CD14-positive monocyte (primary cell): ENCODE measurements at regions not wholly inside any gene's neighbourhood (a gene's known extent, or its start where the extent isn't known, plus 50 kb on each side); places are given as distances from the start of the nearest gene placed in this dataset.

Source experiments
- DNase-seq, 3 donors: peaks; one replicate each; pipeline ENCODE4 v3.0.0-alpha.2; 2011 to 2022
- H2AFZ ChIP-seq: 2 replicates; pipeline ENCODE4 v1.6.0; 2012; ENCODE audit warnings: mild to moderate bottlenecking, low read depth, low read length, inconsistent platforms; ENCODE audit not compliant: insufficient read depth, poor library complexity, severe bottlenecking
- H3K27ac ChIP-seq, 2 donors: 1 replicate in 1 of 2; 2 replicates in 1 of 2; pipeline ENCODE4 v1.5.1; 2012 to 2013; ENCODE audit warnings: low read length in 2 of 2, control low read depth in 1 of 2, inconsistent platforms in 1 of 2, low read depth in 1 of 2, mild to moderate bottlenecking in 1 of 2
- H3K27me3 ChIP-seq, 2 donors: one replicate each; pipeline versions ENCODE4 v1.6.0 to v1.6.1; 2011 to 2013; ENCODE audit warnings: low read length in 2 of 2; ENCODE audit not compliant: control insufficient read depth in 2 of 2, insufficient read depth in 2 of 2
- H3K36me3 ChIP-seq, 2 donors: replicated peaks in 1 of 2; 1 replicate in 1 of 2; 2 replicates in 1 of 2; pipeline versions ENCODE4 v1.5.1 to v1.6.1; 2012 to 2013; ENCODE audit warnings: low read length in 2 of 2, control low read depth in 1 of 2, inconsistent platforms in 1 of 2, mild to moderate bottlenecking in 1 of 2; ENCODE audit not compliant: insufficient read depth in 2 of 2, control insufficient read depth in 1 of 2
- H3K4me1 ChIP-seq, 2 donors: 1 replicate in 1 of 2; 2 replicates in 1 of 2; pipeline versions ENCODE4 v1.5.1 to v1.6.1; 2012 to 2013; ENCODE audit warnings: low read length in 2 of 2, control low read depth in 1 of 2, inconsistent platforms in 1 of 2, mild to moderate bottlenecking in 1 of 2, moderate library complexity in 1 of 2; ENCODE audit not compliant: insufficient read depth in 2 of 2, control insufficient read depth in 1 of 2
- H3K4me2 ChIP-seq: replicated peaks from 2 replicates; pipeline ENCODE3; 2012; ENCODE audit warnings: low read length, moderate library complexity, mild to moderate bottlenecking; ENCODE audit not compliant: poor library complexity, severe bottlenecking; ENCODE audit errors: extremely low read depth
- H3K4me3 ChIP-seq, 3 experiments: fragments of 200-600 bp in 1 of 3; sonication (generic) in 1 of 3; replicated peaks in 1 of 3; 1 replicate in 2 of 3; 2 replicates in 1 of 3; pipeline ENCODE4 v1.5.1; 2011 to 2013; ENCODE audit warnings: low read length in 3 of 3, mild to moderate bottlenecking in 3 of 3, control low read depth in 2 of 3, low read depth in 2 of 3, inconsistent platforms in 1 of 3, moderate library complexity in 1 of 3
- H3K79me2 ChIP-seq: 2 replicates; pipeline ENCODE4 v1.6.0; 2012; ENCODE audit warnings: mild to moderate bottlenecking, control low read depth, inconsistent platforms, low read length, moderate library complexity; ENCODE audit not compliant: insufficient read depth
- H3K9ac ChIP-seq: 2 replicates; pipeline ENCODE4 v1.6.0; 2017; ENCODE audit warnings: low read length, mild to moderate bottlenecking; ENCODE audit not compliant: insufficient read depth, poor library complexity, severe bottlenecking
- H3K9me3 ChIP-seq, 2 donors: replicated peaks in 1 of 2; 1 replicate in 1 of 2; 2 replicates in 1 of 2; pipeline versions ENCODE4 v1.5.1 to v1.6.1; 2012 to 2013; ENCODE audit warnings: low read length in 2 of 2, control low read depth in 1 of 2; ENCODE audit not compliant: control insufficient read depth in 1 of 2, insufficient read depth in 1 of 2
- H4K20me1 ChIP-seq: 2 replicates; pipeline ENCODE4 v1.6.0; 2012; ENCODE audit warnings: mild to moderate bottlenecking, low read length, control low read depth, moderate library complexity; ENCODE audit not compliant: insufficient read depth
- H3K27ac Mint-ChIP-seq, 7 donors: one replicate each; pipeline ENCODE4 v1.8.0; 2020; ENCODE audit warnings: mild to moderate bottlenecking in 7 of 7, mixed read lengths in 7 of 7, moderate library complexity in 6 of 7, inconsistent platforms in 2 of 7
- H3K27me3 Mint-ChIP-seq, 3 donors: one replicate each; pipeline ENCODE4 v1.8.0; 2021 to 2022; ENCODE audit warnings: low read depth in 3 of 3, mild to moderate bottlenecking in 3 of 3, mixed read lengths in 3 of 3, moderate library complexity in 3 of 3, inconsistent platforms in 1 of 3
- H3K36me3 Mint-ChIP-seq, 2 donors: one replicate each; pipeline ENCODE4 v1.8.0; 2020; ENCODE audit warnings: mixed read lengths in 2 of 2, inconsistent platforms in 1 of 2, mild to moderate bottlenecking in 1 of 2
- H3K4me1 Mint-ChIP-seq: one replicate; pipeline ENCODE4 v1.8.0; 2020; ENCODE audit warnings: mild to moderate bottlenecking, mixed read lengths
- H3K4me3 Mint-ChIP-seq, 2 donors: one replicate each; pipeline ENCODE4 v1.8.0; 2020; ENCODE audit warnings: mild to moderate bottlenecking in 2 of 2, mixed read lengths in 2 of 2, moderate library complexity in 1 of 2
- H3K9me3 Mint-ChIP-seq, 7 donors: one replicate each; pipeline ENCODE4 v1.8.0; 2020 to 2022; ENCODE audit warnings: mixed read lengths in 7 of 7, mild to moderate bottlenecking in 6 of 7, moderate library complexity in 6 of 7, inconsistent platforms in 2 of 7
- CTCF ChIP-seq: fragments of 200-600 bp; IDR thresholded peaks from one replicate; pipeline ENCODE4 v1.8.0; 2022; ENCODE audit warnings: antibody characterized with exemption, mild to moderate bottlenecking
- WGBS: methylation state at CpG from one replicate; pipeline ENCODE4 v1.1.5; 2013; ENCODE audit warnings: missing lambda C conversion rate; ENCODE audit not compliant: insufficient coverage; 5-methylcytosine and 5-hydroxymethylcytosine counted together
- intact Hi-C, 2 donors: fragments of 100-400 bp; cut with micrococcal nuclease; formaldehyde crosslinking; loops; one replicate each; pipeline versions ENCODE4 v1.15.0 to v1.15.1; 2023

- Histone ChIP-seq H3K9ac (no peak overlapping the region), H3K79me2 (no peaks in the 10 kb centered on the region), H3K27ac (no peak overlapping the region), H3K4me1 (no peaks in the 10 kb centered on the region), H2AFZ (no peak overlapping the region), H3K36me3 (no peaks in the 10 kb centered on the region), H3K4me2 (no peak overlapping the region), H3K9me3 (no peaks in the 10 kb centered on the region), H3K4me3 (no peak overlapping the region), H3K27me3 (no peaks in the 10 kb centered on the region), H4K20me1 (no peaks in the 10 kb centered on the region)
- Mint-ChIP-seq H3K27me3 (peaks cover 0 to 2% (median 2%) of the 10 kb centered on the region in 3 donors), H3K27ac (no peak overlapping the region), H3K4me1 (no peaks in the 10 kb centered on the region), H3K9me3 (peaks cover 0 to 1% (median 0%) of the 10 kb centered on the region in 7 donors), H3K4me3 (no peak overlapping the region), H3K36me3 (no peaks in the 10 kb centered on the region)
- TF ChIP-seq CTCF: no peak
- intact Hi-C loops: no loop called here
- DNase-seq: no peak
- WGBS: no CpG with 5 or more reads among the region's 1 CpG
Observed at GRCh38 chr2:156057647-156058046, 274.9 kb downstream of the NR4A2 start.

GRCh38 chr2:156054983-156055382, 277.5 kb downstream of the NR4A2 start:
- no peaks in the 10 kb centered on the region for H3K36me3 Mint-ChIP-seq

More at GRCh38 chr2:156054983-156055382, 277.5 kb downstream of the NR4A2 start:
- Mint-ChIP-seq H3K27me3 (peaks cover 0 to 2% (median 0%) of the 10 kb centered on the region in 3 donors), H3K4me3 (no peak overlapping the region), H3K9me3 (peaks cover 0 to 1% (median 0%) of the 10 kb centered on the region in 7 donors), H3K4me1 (no peaks in the 10 kb centered on the region), H3K27ac (no peak overlapping the region)
- Histone ChIP-seq H2AFZ (no peak overlapping the region), H3K27me3 (no peaks in the 10 kb centered on the region), H4K20me1 (no peaks in the 10 kb centered on the region), H3K79me2 (no peaks in the 10 kb centered on the region), H3K4me1 (no peaks in the 10 kb centered on the region), H3K4me2 (no peak overlapping the region), H3K9me3 (no peaks in the 10 kb centered on the region), H3K4me3 (no peak overlapping the region), H3K9ac (no peak overlapping the region), H3K27ac (no peak overlapping the region), H3K36me3 (no peaks in the 10 kb centered on the region)
- no peak for DNase-seq
- WGBS: no CpG with 5 or more reads among the region's 2 CpGs
- intact Hi-C loops: no loop called here
- TF ChIP-seq CTCF: no peak
